Esophagus squamous epithelium (tissue), 4 donors: ENCODE measurements at regions not wholly inside any gene's neighbourhood (a gene's known extent, or its start where the extent isn't known, plus 50 kb on each side); places are given as distances from the start of the nearest gene placed in this dataset.
"Not testable (repeated sequence)": the region's sequence is repeated elsewhere in the genome, so short reads cannot be mapped to it uniquely, and the experiment has no call there.

Source experiments
- CTCF ChIP-seq, 6 experiments: fragments of 450-650 bp in 4 of 6; fragments of 200-600 bp in 2 of 6; sonication (generic) in 2 of 6; IDR thresholded peaks; one replicate each; pipeline ENCODE4 v1.5.1; 2016 to 2019; ENCODE audit warnings: antibody characterized with exemption in 6 of 6, mild to moderate bottlenecking in 4 of 6, moderate library complexity in 4 of 6
- POLR2A ChIP-seq, 4 donors: fragments of 450-650 bp; IDR thresholded peaks; one replicate each; pipeline ENCODE4 v1.6.1; 2017; ENCODE audit warnings: antibody characterized with exemption in 4 of 4, mild to moderate bottlenecking in 4 of 4, moderate library complexity in 3 of 4

DNA sequence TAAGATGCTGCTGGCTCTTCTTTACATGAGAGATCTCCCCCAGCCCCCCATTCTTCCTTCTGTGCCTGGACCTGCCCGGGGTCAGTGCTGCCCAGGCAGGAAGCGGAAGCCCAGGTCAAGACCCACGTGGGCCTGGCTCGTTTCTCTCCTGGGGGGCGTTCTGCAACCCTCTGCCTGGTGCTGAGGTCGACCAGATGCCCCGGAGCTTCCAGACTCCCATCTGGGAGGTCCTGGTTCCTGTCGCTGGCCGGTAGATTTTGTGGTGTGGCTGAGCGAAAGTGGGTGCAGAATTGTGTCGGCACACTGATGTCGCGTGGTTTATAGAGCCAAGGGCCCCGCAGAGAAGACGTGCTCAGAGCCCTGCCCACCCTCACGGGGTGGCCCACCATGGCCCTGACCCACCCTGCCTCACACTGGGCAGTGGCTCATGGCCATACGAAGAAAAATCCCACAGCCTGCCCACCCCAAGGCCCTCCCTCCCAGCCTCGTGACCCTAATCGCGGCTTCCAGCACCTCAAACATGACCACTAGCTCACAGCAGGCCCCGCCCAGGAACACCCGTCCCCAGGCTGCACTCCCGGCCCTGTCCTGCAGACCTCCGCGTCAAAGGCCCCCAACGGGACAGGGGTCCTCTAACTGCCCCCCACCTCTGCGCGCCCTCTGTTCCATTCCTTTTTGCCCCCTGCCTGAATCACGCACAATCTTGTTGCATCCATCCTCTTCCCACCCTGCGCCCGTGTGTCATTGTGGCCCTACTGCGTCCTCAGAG is 443.2 kb upstream of the ZNF722 start:
- not testable (repeated sequence) for TF ChIP-seq CTCF, POLR2A (IDR thresholded peaks at IDR 0.05)
